ENCODE measurements at regions not wholly inside any gene's neighbourhood (a gene's known extent, or its start where the extent isn't known, plus 50 kb on each side); places are given as distances from the start of the nearest gene placed in this dataset.

DNA sequence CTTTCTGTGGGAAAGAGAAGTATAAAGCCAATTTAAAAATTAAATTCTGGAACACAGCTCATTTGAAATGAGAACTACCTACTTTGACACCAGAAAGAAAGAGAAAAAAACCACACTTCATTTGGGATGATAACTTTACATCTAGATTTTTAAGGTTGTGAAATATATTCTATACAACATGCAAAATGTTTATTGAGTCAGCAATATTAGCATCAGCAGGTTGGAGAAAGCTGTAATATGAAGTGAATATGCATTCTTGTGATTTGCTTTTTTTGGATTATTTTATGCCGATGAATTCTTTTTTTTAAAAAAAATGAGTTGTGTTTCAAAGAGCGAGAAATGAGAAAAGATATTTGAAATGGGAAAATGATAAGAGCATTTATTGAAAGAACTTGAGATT is 307.0 kb upstream of the DPPA4 start:
- no peak for TF ChIP-seq EZH2 (IDR thresholded peaks at IDR 0.05)
- no peak for TF ChIP-seq POLR2AphosphoS5 (IDR thresholded peaks at IDR 0.05; ENCODE audit: borderline replicate concordance, low read depth, low read length)

All from SK-N-MC (cell line).